Kidney (tissue), 13 donors: ENCODE measurements at regions not wholly inside any gene's neighbourhood (a gene's known extent, or its start where the extent isn't known, plus 50 kb on each side); places are given as distances from the start of the nearest gene placed in this dataset.
"Not testable (repeated sequence)": the region's sequence is repeated elsewhere in the genome, so short reads cannot be mapped to it uniquely, and the experiment has no call there.

Source experiments
- DNase-seq, 5 donors: peaks; one replicate each; pipeline ENCODE4 v3.0.0-alpha.2; 2013 to 2020
- FAIRE-seq: peaks from 2 replicates; lab custom pipeline; 2012; peaks lifted over from hg19 to GRCh38; lab: Jason Lieb, UNC
- H3K27ac ChIP-seq, 2 donors: one replicate each; pipeline ENCODE4 v1.7.0; 2013; ENCODE audit warnings: low read depth in 2 of 2, low read length in 2 of 2, inconsistent platforms in 1 of 2
- H3K27me3 ChIP-seq: one replicate; pipeline ENCODE4 v1.7.1; 2013; ENCODE audit warnings: low read length, inconsistent platforms; ENCODE audit not compliant: control insufficient read depth, insufficient read depth
- H3K36me3 ChIP-seq, 3 donors: one replicate each; pipeline versions ENCODE4 v1.7.0 to v1.7.1; 2013; ENCODE audit warnings: low read length in 3 of 3, control low read depth in 1 of 3, inconsistent platforms in 1 of 3; ENCODE audit not compliant: insufficient read depth in 3 of 3, control insufficient read depth in 2 of 3
- H3K4me1 ChIP-seq, 3 donors: one replicate each; pipeline versions ENCODE4 v1.7.0 to v1.7.1; 2013; ENCODE audit warnings: low read length in 3 of 3, inconsistent platforms in 1 of 3, low read depth in 1 of 3; ENCODE audit not compliant: control insufficient read depth in 2 of 3, insufficient read depth in 2 of 3
- H3K4me3 ChIP-seq, 3 donors: one replicate each; pipeline versions ENCODE4 v1.7.0 to v1.8.1; 2013; ENCODE audit warnings: low read length in 3 of 3, control low read depth in 1 of 3, inconsistent platforms in 1 of 3
- H3K9ac ChIP-seq, 3 donors: one replicate each; pipeline versions ENCODE4 v1.7.0 to v1.7.1; 2013; ENCODE audit warnings: low read length in 3 of 3, control low read depth in 1 of 3, inconsistent platforms in 1 of 3
- H3K9me3 ChIP-seq, 3 donors: one replicate each; pipeline versions ENCODE4 v1.7.0 to v1.7.1; 2013; ENCODE audit warnings: low read length in 3 of 3, control low read depth in 1 of 3, inconsistent platforms in 1 of 3; ENCODE audit not compliant: control insufficient read depth in 2 of 3, insufficient read depth in 1 of 3
- CTCF ChIP-seq: IDR thresholded peaks from 3 replicates; pipeline ENCODE4 v1.5.1; 2012; ENCODE audit warnings: mild to moderate bottlenecking, moderate library complexity, borderline replicate concordance; ENCODE audit not compliant: insufficient read depth; ENCODE audit errors: extremely low read depth
- intact Hi-C: fragments of 100-400 bp; cut with DNase I; formaldehyde crosslinking; loops from one replicate; pipeline ENCODE4 v1.11.1; 2022
- donor health status: control.
- donor health status: control.
- donor health status: control.
- donor health status: control.
- donor health status: control.
- donor health status: DM: yes; HTN: yes; CAD: no.
- donor health status: Normal renal cell carcinoma (clear cell type).

- no peak overlapping the region for H3K9ac ChIP-seq
- H3K9me3 ChIP-seq: no peaks in the 10 kb centered on the region
- no peaks in the 10 kb centered on the region for H3K36me3 ChIP-seq
- no peak overlapping the region for H3K27ac ChIP-seq
- intact Hi-C loops: no loop called here
- H3K4me1 ChIP-seq: no peaks in the 10 kb centered on the region
- no peak for FAIRE-seq
- no peak overlapping the region for H3K4me3 ChIP-seq
- peak in 2 of 5 donors; percentile 5 to 18 for DNase-seq
- H3K27me3 ChIP-seq: no peaks in the 10 kb centered on the region
- no peak for TF ChIP-seq CTCF
These were observed 439.6 kb downstream of the DOK5 start for GRCh38 chr20:54914995-54915394.

- no peak for TF ChIP-seq CTCF
- FAIRE-seq (no peak), DNase-seq (no peak)
- no peaks in the 10 kb centered on the region for H3K9me3 ChIP-seq
- no peaks in the 10 kb centered on the region for H3K4me1 ChIP-seq
- no peak overlapping the region for H3K4me3 ChIP-seq
- H3K9ac ChIP-seq: no peak overlapping the region
- H3K27ac ChIP-seq: no peak overlapping the region
- intact Hi-C loops: no loop called here
- no peaks in the 10 kb centered on the region for H3K36me3 ChIP-seq
- H3K27me3 ChIP-seq: no peaks in the 10 kb centered on the region
These were observed 434.3 kb downstream of the DOK5 start for GRCh38 chr20:54909702-54910101.

- H3K9me3 ChIP-seq, H3K27me3 ChIP-seq, intact Hi-C loops: not testable (repeated sequence)
These were observed 430.7 kb downstream of the DOK5 start for GRCh38 chr20:54906134-54906533.

GRCh38 chr20:54897787-54898186 lies 422.4 kb downstream of the DOK5 start:
- H3K27me3 ChIP-seq: no peaks in the 10 kb centered on the region
- no peak overlapping the region for H3K27ac ChIP-seq
- intact Hi-C loops: no loop called here
- H3K36me3 ChIP-seq: no peaks in the 10 kb centered on the region
- H3K4me3 ChIP-seq: no peak overlapping the region
- no peaks in the 10 kb centered on the region for H3K4me1 ChIP-seq
- DNase-seq (no peak), FAIRE-seq (no peak)
- TF ChIP-seq CTCF: no peak
- peaks cover 0 to 9% (median 0%) of the 10 kb centered on the region in 3 donors for H3K9me3 ChIP-seq
- no peak overlapping the region for H3K9ac ChIP-seq

More at GRCh38 chr20:54906134-54906533, 430.7 kb downstream of the DOK5 start:
- H3K4me1 ChIP-seq, H3K4me3 ChIP-seq, H3K27ac ChIP-seq, H3K9ac ChIP-seq, DNase-seq, FAIRE-seq, H3K36me3 ChIP-seq: not testable (repeated sequence)
